GM19023 (cell line): ENCODE measurements at regions not wholly inside any gene's neighbourhood (a gene's known extent, or its start where the extent isn't known, plus 50 kb on each side); places are given as distances from the start of the nearest gene placed in this dataset.

ENCODE experiments used
- ATAC-seq: cut with Tn5 transposase; IDR thresholded peaks from one replicate; pipeline ENCODE4 v1.9.1; 2021; ENCODE audit warnings: mild to moderate bottlenecking, moderate library complexity; ENCODE audit not compliant: unreplicated experiment

GRCh38 chr16:87250431-87250960, 66.7 kb downstream of the C16orf95 start:
- no peak for ATAC-seq

GRCh38 chr16:87252269-87252970, 64.8 kb downstream of the C16orf95 start:
- ATAC-seq, result no peak
